Upper lobe of left lung (tissue), 4 donors: ENCODE measurements at regions not wholly inside any gene's neighbourhood (a gene's known extent, or its start where the extent isn't known, plus 50 kb on each side); places are given as distances from the start of the nearest gene placed in this dataset.

ENCODE experiments used
- CTCF ChIP-seq, 6 experiments: fragments of 450-650 bp in 4 of 6; fragments of 200-600 bp in 2 of 6; sonication (generic) in 2 of 6; IDR thresholded peaks; one replicate each; pipeline ENCODE4 v1.5.1; 2016 to 2019; ENCODE audit warnings: antibody characterized with exemption in 6 of 6
- POLR2AphosphoS5 ChIP-seq, 2 donors: sonication (generic); formaldehyde crosslinking; IDR thresholded peaks; one replicate each; pipeline ENCODE4 v1.5.1; 2017; ENCODE audit warnings: antibody characterized with exemption in 2 of 2

- no peak for TF ChIP-seq CTCF (IDR thresholded peaks at IDR 0.05)
- no peak for TF ChIP-seq POLR2AphosphoS5 (IDR thresholded peaks at IDR 0.05)
Observed at GRCh38 chr3:127485396-127486170, 105.0 kb downstream of the TPRA1 start.
